ENCODE measurements at regions not wholly inside any gene's neighbourhood (a gene's known extent, or its start where the extent isn't known, plus 50 kb on each side); places are given as distances from the start of the nearest gene placed in this dataset.

DNA sequence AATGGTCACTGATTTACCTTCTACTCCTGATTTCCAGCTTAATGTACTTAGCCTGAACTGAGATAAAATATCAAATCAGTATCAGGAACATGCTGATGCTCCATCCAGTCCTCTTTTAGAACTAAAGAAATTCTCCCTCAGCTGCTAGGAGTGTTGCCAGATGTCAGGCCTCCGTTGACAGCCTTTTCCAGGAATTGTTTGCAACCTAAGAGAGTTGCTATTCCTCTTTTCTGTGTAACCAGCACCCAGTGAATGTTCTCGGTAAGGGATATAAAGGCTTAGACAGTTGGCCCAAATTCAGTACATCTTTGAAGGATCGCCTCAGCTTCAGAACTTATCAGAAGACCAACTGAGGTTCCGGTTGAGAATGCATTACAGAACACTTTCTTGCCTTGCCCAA lies 559.0 kb downstream of the PCDH17 start:
- Mint-ChIP-seq H3K27ac (ENCODE audit: unreplicated experiment) (no peak overlapping the region), H3K27me3 (ENCODE audit: unreplicated experiment) (no peaks in the 10 kb centered on the region), H3K36me3 (ENCODE audit: insufficient read depth, unreplicated experiment) (no peaks in the 10 kb centered on the region), H3K4me1 (ENCODE audit: low read depth, unreplicated experiment) (no peaks in the 10 kb centered on the region), H3K4me3 (ENCODE audit: low read depth, unreplicated experiment) (no peak overlapping the region), H3K9me3 (ENCODE audit: low read depth, unreplicated experiment) (no peaks in the 10 kb centered on the region)
- CTCF ChIA-PET = no interaction called here
- intact Hi-C loops (cut with micrococcal nuclease; ENCODE audit: unreplicated experiment) = no loop called here
- no peak for TF ChIP-seq CTCF (IDR thresholded peaks at IDR 0.05; ENCODE audit: unreplicated experiment)
- no peak for DNase-seq
- BruUV-seq (replicated peaks) = no TSS peak

DNA sequence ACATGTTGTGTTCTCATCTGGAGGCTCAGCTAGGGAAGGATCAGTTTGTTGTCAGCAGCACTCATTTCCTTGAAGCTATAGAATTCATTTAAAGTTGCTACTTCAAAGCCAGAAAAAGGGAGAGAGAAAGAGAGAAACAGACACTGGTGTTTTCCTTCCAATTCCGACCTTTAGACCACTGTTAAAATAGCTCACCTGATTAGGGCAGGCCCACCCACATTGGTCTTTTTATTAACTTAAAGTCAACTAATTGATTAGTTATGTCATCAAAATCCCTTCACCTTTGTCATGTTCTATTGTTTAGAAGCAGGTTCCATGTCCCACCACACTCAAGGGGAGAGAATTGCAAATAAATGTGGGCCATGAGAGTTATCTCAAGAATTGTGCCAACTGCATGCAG lies 560.2 kb downstream of the PCDH17 start:
- no peak for TF ChIP-seq CTCF (IDR thresholded peaks at IDR 0.05; ENCODE audit: unreplicated experiment)
- no TSS peak for BruUV-seq (replicated peaks)
- CTCF ChIA-PET = no interaction called here
- Mint-ChIP-seq H3K9me3 (ENCODE audit: low read depth, unreplicated experiment) (no peaks in the 10 kb centered on the region), H3K27me3 (ENCODE audit: unreplicated experiment) (no peaks in the 10 kb centered on the region), H3K4me3 (ENCODE audit: low read depth, unreplicated experiment) (no peak overlapping the region), H3K36me3 (ENCODE audit: insufficient read depth, unreplicated experiment) (no peaks in the 10 kb centered on the region), H3K4me1 (ENCODE audit: low read depth, unreplicated experiment) (no peaks in the 10 kb centered on the region), H3K27ac (ENCODE audit: unreplicated experiment) (no peak overlapping the region)
- intact Hi-C loops (cut with micrococcal nuclease; ENCODE audit: unreplicated experiment) = no loop called here
- no peak for DNase-seq

- CTCF ChIA-PET = no interaction called here
- no peak for DNase-seq
- H3K27ac Mint-ChIP-seq (ENCODE audit: unreplicated experiment) = no peak overlapping the region
- H3K9me3 Mint-ChIP-seq (ENCODE audit: low read depth, unreplicated experiment) = no peaks in the 10 kb centered on the region
- H3K4me1 Mint-ChIP-seq (ENCODE audit: low read depth, unreplicated experiment) = no peaks in the 10 kb centered on the region
- no peaks in the 10 kb centered on the region for H3K36me3 Mint-ChIP-seq (ENCODE audit: insufficient read depth, unreplicated experiment)
- H3K4me3 Mint-ChIP-seq (ENCODE audit: low read depth, unreplicated experiment) = no peak overlapping the region
- BruUV-seq (replicated peaks) = no TSS peak
- intact Hi-C loops (cut with micrococcal nuclease; ENCODE audit: unreplicated experiment) = no loop called here
- no peak for TF ChIP-seq CTCF (IDR thresholded peaks at IDR 0.05; ENCODE audit: unreplicated experiment)
- H3K27me3 Mint-ChIP-seq (ENCODE audit: unreplicated experiment) = no peaks in the 10 kb centered on the region
Observed at GRCh38 chr13:58202099-58202498, 570.6 kb downstream of the PCDH17 start.

- TF ChIP-seq CTCF (IDR thresholded peaks at IDR 0.05; ENCODE audit: unreplicated experiment) = no peak
- intact Hi-C loops (cut with micrococcal nuclease; ENCODE audit: unreplicated experiment) = no loop called here
- H3K27ac Mint-ChIP-seq (ENCODE audit: unreplicated experiment) = no peak overlapping the region
- no peaks in the 10 kb centered on the region for H3K36me3 Mint-ChIP-seq (ENCODE audit: insufficient read depth, unreplicated experiment)
- DNase-seq = no peak
- H3K9me3 Mint-ChIP-seq (ENCODE audit: low read depth, unreplicated experiment) = peaks cover 2% of the 10 kb centered on the region
- no peaks in the 10 kb centered on the region for H3K27me3 Mint-ChIP-seq (ENCODE audit: unreplicated experiment)
- CTCF ChIA-PET = no interaction called here
- H3K4me3 Mint-ChIP-seq (ENCODE audit: low read depth, unreplicated experiment) = no peak overlapping the region
- BruUV-seq (replicated peaks) = no TSS peak
- H3K4me1 Mint-ChIP-seq (ENCODE audit: low read depth, unreplicated experiment) = no peaks in the 10 kb centered on the region
Observed at GRCh38 chr13:58207501-58207900, 576.0 kb downstream of the PCDH17 start.

- H3K36me3 Mint-ChIP-seq (ENCODE audit: insufficient read depth, unreplicated experiment) = no peaks in the 10 kb centered on the region
- H3K27ac Mint-ChIP-seq (ENCODE audit: unreplicated experiment) = no peak overlapping the region
- DNase-seq = no peak
- H3K4me3 Mint-ChIP-seq (ENCODE audit: low read depth, unreplicated experiment) = no peak overlapping the region
- no peaks in the 10 kb centered on the region for H3K27me3 Mint-ChIP-seq (ENCODE audit: unreplicated experiment)
- H3K9me3 Mint-ChIP-seq (ENCODE audit: low read depth, unreplicated experiment) = no peaks in the 10 kb centered on the region
- BruUV-seq (replicated peaks) = no TSS peak
- TF ChIP-seq CTCF (IDR thresholded peaks at IDR 0.05; ENCODE audit: unreplicated experiment) = no peak
- intact Hi-C loops (cut with micrococcal nuclease; ENCODE audit: unreplicated experiment) = no loop called here
- no peaks in the 10 kb centered on the region for H3K4me1 Mint-ChIP-seq (ENCODE audit: low read depth, unreplicated experiment)
- CTCF ChIA-PET = no interaction called here
Observed at GRCh38 chr13:58235454-58235853, 603.9 kb downstream of the PCDH17 start.
